H9 (cell line): ENCODE measurements at regions not wholly inside any gene's neighbourhood (a gene's known extent, or its start where the extent isn't known, plus 50 kb on each side); places are given as distances from the start of the nearest gene placed in this dataset.
A peak's percentile ranks its signal among the peaks of the same experiment; 100 is the strongest.

ENCODE experiments used
- DNase-seq: peaks from one replicate; pipeline ENCODE4 v3.0.0-alpha.2; 2017
- H2AFZ ChIP-seq: one replicate; pipeline ENCODE4 v1.6.1; 2013; ENCODE audit warnings: mild to moderate bottlenecking, low read length, control low read depth, moderate library complexity
- H2AK5ac ChIP-seq: 2 replicates; pipeline ENCODE4 v1.6.1; 2013; ENCODE audit warnings: low read length, control low read depth, mixed read lengths; ENCODE audit not compliant: insufficient read length
- H2BK120ac ChIP-seq: one replicate; pipeline ENCODE4 v1.6.1; 2013; ENCODE audit warnings: low read depth, mild to moderate bottlenecking, low read length, control low read depth, inconsistent platforms; ENCODE audit not compliant: poor library complexity, severe bottlenecking
- H2BK12ac ChIP-seq: 2 replicates; pipeline ENCODE4 v1.6.1; 2013; ENCODE audit warnings: low read length, control low read depth, mixed read lengths, low read depth; ENCODE audit not compliant: insufficient read length
- H2BK15ac ChIP-seq: 2 replicates; pipeline ENCODE4 v1.6.1; 2013; ENCODE audit warnings: low read depth, low read length, control low read depth
- H2BK20ac ChIP-seq: one replicate; pipeline ENCODE4 v1.6.1; 2013; ENCODE audit warnings: low read depth, mild to moderate bottlenecking, low read length, control low read depth, inconsistent platforms; ENCODE audit not compliant: poor library complexity, severe bottlenecking
- H2BK5ac ChIP-seq: 2 replicates; pipeline ENCODE4 v1.6.1; 2013; ENCODE audit warnings: low read length, control low read depth, mixed read lengths; ENCODE audit not compliant: insufficient read length
- H3K14ac ChIP-seq: 2 replicates; pipeline ENCODE4 v1.6.1; 2013; ENCODE audit warnings: low read length, control low read depth; ENCODE audit not compliant: insufficient read depth
- H3K18ac ChIP-seq: 2 replicates; pipeline ENCODE4 v1.6.1; 2013; ENCODE audit warnings: low read depth, mild to moderate bottlenecking, mixed read lengths, low read length, control low read depth; ENCODE audit not compliant: insufficient read length
- H3K23ac ChIP-seq: 2 replicates; pipeline ENCODE4 v1.6.1; 2013; ENCODE audit warnings: low read length, control low read depth, mixed read lengths, low read depth; ENCODE audit not compliant: insufficient read length
- H3K23me2 ChIP-seq: 2 replicates; pipeline ENCODE4 v1.6.1; 2013; ENCODE audit warnings: low read depth, mild to moderate bottlenecking, mixed read lengths, low read length, control low read depth; ENCODE audit not compliant: insufficient read length, poor library complexity, severe bottlenecking
- H3K27ac ChIP-seq: 2 replicates; pipeline ENCODE4 v1.5.1; 2013; ENCODE audit warnings: low read length, control low read depth, mixed read lengths, low read depth; ENCODE audit not compliant: insufficient read length
- H3K27me3 ChIP-seq: 2 replicates; pipeline ENCODE4 v1.6.1; 2013; ENCODE audit warnings: low read length, control low read depth, inconsistent platforms; ENCODE audit not compliant: insufficient read depth
- H3K4ac ChIP-seq: 2 replicates; pipeline ENCODE4 v1.6.1; 2013; ENCODE audit warnings: low read depth, mild to moderate bottlenecking, control low read depth, inconsistent platforms, low read length, moderate library complexity
- H3K4me1 ChIP-seq: 2 replicates; pipeline ENCODE4 v1.6.1; 2013; ENCODE audit warnings: low read length, control low read depth, inconsistent platforms; ENCODE audit not compliant: insufficient read depth
- H3K4me2 ChIP-seq: 2 replicates; pipeline ENCODE4 v1.6.1; 2013; ENCODE audit warnings: low read length, control low read depth, mixed read lengths; ENCODE audit not compliant: insufficient read length, insufficient read depth
- H3K56ac ChIP-seq: 2 replicates; pipeline ENCODE4 v1.6.1; 2013; ENCODE audit warnings: low read depth, mild to moderate bottlenecking, mixed read lengths, low read length, control low read depth; ENCODE audit not compliant: insufficient read length
- H3K79me1 ChIP-seq: 2 replicates; pipeline ENCODE4 v1.6.1; 2013; ENCODE audit warnings: low read depth, mild to moderate bottlenecking, moderate library complexity, low read length, control low read depth, inconsistent platforms; ENCODE audit not compliant: insufficient read depth, poor library complexity, severe bottlenecking
- H3K79me2 ChIP-seq: 2 replicates; pipeline ENCODE4 v1.6.1; 2013; ENCODE audit warnings: low read length, control low read depth, inconsistent platforms; ENCODE audit not compliant: insufficient read depth
- H3K9ac ChIP-seq: 2 replicates; pipeline ENCODE4 v1.6.1; 2013; ENCODE audit warnings: low read length, control low read depth, mixed read lengths; ENCODE audit not compliant: insufficient read length; ENCODE audit errors: extremely low read depth
- H3K9me3 ChIP-seq: one replicate; pipeline ENCODE4 v1.6.1; 2013; ENCODE audit warnings: low read depth, low read length, inconsistent platforms; ENCODE audit not compliant: control insufficient read depth
- H3T11ph ChIP-seq: one replicate; pipeline ENCODE4 v1.6.1; 2013; ENCODE audit warnings: mild to moderate bottlenecking, low read length, control low read depth, inconsistent platforms
- H4K20me1 ChIP-seq: one replicate; pipeline ENCODE4 v1.6.1; 2013; ENCODE audit not compliant: control insufficient read depth, insufficient read length, insufficient read depth
- H4K5ac ChIP-seq: 2 replicates; pipeline ENCODE4 v1.6.1; 2013; ENCODE audit warnings: low read depth, mild to moderate bottlenecking, mixed read lengths, low read length, control low read depth; ENCODE audit not compliant: insufficient read length
- H4K8ac ChIP-seq: replicated peaks from 2 replicates; pipeline ENCODE4 v1.6.1; 2013; ENCODE audit warnings: low read length, control low read depth, mixed read lengths, low read depth; ENCODE audit not compliant: insufficient read length
- H4K91ac ChIP-seq: 2 replicates; pipeline ENCODE4 v1.6.1; 2013; ENCODE audit warnings: low read depth, mild to moderate bottlenecking, moderate library complexity, mixed read lengths, low read length, control low read depth; ENCODE audit not compliant: insufficient read length
- H3K27ac Mint-ChIP-seq, 3 experiments: 2 replicates in 2 of 3; 3 replicates in 1 of 3; pipeline ENCODE4 v1.8.0; 2020 to 2021; ENCODE audit warnings: mixed read lengths in 3 of 3, mild to moderate bottlenecking in 1 of 3, moderate library complexity in 1 of 3
- H3K27me3 Mint-ChIP-seq: 2 replicates; pipeline ENCODE4 v1.8.0; 2021; ENCODE audit warnings: low read depth, mild to moderate bottlenecking, moderate library complexity, mixed read lengths
- H3K36me3 Mint-ChIP-seq, 3 experiments: 2 replicates in 2 of 3; 3 replicates in 1 of 3; pipeline ENCODE4 v1.8.0; 2020 to 2021; ENCODE audit warnings: low read depth in 3 of 3, mixed read lengths in 3 of 3; ENCODE audit not compliant: insufficient read depth in 1 of 3
- H3K4me1 Mint-ChIP-seq, 2 experiments: 2 replicates each; pipeline ENCODE4 v1.8.0; 2020; ENCODE audit warnings: mixed read lengths in 2 of 2
- H3K4me3 Mint-ChIP-seq, 2 experiments: 2 replicates in 1 of 2; 3 replicates in 1 of 2; pipeline ENCODE4 v1.8.0; 2020 to 2021; ENCODE audit warnings: mild to moderate bottlenecking in 2 of 2, mixed read lengths in 2 of 2, moderate library complexity in 1 of 2
- H3K9me3 Mint-ChIP-seq, 2 experiments: 2 replicates in 1 of 2; 3 replicates in 1 of 2; pipeline ENCODE4 v1.8.0; 2020; ENCODE audit warnings: mild to moderate bottlenecking in 2 of 2, mixed read lengths in 2 of 2, moderate library complexity in 1 of 2
- WGBS: extraction: QIAGEN DNeasy Blood & Tissue Kit; methylation state at CpG from one replicate; pipeline ENCODE4 v1.1.7; 2013; ENCODE audit warnings: missing lambda C conversion rate, low lambda C conversion rate, mixed read lengths; ENCODE audit not compliant: insufficient read length; ENCODE audit errors: extremely low coverage; 5-methylcytosine and 5-hydroxymethylcytosine counted together
- TF ChIP-seq, protein P1 (sequence below): fragments of 200-600 bp; sonication (generic); conservative IDR thresholded peaks from 3 replicates; pipeline ENCODE4 v1.8.0; 2021; ENCODE audit warnings: antibody characterized with exemption, mild to moderate bottlenecking

DNA sequence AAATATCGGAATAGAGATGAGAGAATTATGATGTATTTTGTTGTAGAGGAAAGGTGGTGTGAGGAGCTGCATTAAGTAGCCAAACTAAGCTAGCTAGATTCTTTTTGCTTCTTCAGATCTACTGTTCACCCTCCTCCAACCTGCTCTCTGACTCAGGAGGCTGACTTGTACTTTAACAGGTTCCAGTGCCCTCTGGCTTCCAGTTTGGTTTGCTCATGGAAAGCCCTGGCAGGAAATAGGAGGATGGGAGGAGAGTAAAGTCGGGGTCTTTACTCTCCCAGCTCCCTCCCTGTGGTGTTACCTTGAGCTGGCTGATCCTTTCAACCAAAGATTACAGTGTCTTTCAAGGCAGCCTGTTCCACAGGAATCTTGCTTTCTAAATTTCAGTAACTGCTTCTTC lies 277.0 kb upstream of the EDA2R start:
- peak; percentile 25 for DNase-seq
- no peak overlapping the region for H3K18ac ChIP-seq
- no peaks in the 10 kb centered on the region; a peak in 2 of 7 replicates for H3K36me3 Mint-ChIP-seq
- no peak overlapping the region for H2BK15ac ChIP-seq
- H3K9me3 Mint-ChIP-seq: peaks cover 55 to 74% of the 10 kb centered on the region in 2 experiments
- no peaks in the 10 kb centered on the region for H3K79me2 ChIP-seq
- H4K8ac ChIP-seq: no peak overlapping the region
- H3K27ac ChIP-seq: no peak overlapping the region
- no peak overlapping the region for H4K91ac ChIP-seq
- H3K79me1 ChIP-seq: no peaks in the 10 kb centered on the region
- H2BK12ac ChIP-seq: no peak overlapping the region
- H4K20me1 ChIP-seq: no peaks in the 10 kb centered on the region
- TF ChIP-seq, protein P1, sequence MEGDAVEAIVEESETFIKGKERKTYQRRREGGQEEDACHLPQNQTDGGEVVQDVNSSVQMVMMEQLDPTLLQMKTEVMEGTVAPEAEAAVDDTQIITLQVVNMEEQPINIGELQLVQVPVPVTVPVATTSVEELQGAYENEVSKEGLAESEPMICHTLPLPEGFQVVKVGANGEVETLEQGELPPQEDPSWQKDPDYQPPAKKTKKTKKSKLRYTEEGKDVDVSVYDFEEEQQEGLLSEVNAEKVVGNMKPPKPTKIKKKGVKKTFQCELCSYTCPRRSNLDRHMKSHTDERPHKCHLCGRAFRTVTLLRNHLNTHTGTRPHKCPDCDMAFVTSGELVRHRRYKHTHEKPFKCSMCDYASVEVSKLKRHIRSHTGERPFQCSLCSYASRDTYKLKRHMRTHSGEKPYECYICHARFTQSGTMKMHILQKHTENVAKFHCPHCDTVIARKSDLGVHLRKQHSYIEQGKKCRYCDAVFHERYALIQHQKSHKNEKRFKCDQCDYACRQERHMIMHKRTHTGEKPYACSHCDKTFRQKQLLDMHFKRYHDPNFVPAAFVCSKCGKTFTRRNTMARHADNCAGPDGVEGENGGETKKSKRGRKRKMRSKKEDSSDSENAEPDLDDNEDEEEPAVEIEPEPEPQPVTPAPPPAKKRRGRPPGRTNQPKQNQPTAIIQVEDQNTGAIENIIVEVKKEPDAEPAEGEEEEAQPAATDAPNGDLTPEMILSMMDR: no peak
- no peak overlapping the region for H2AFZ ChIP-seq
- WGBS: 100% methylated on average over 1 of the region's 2 CpGs
- H3K14ac ChIP-seq: no peak overlapping the region
- H3K4me2 ChIP-seq: no peak overlapping the region
- no peak overlapping the region for H2BK5ac ChIP-seq
- no peak overlapping the region for H3K27ac Mint-ChIP-seq
- no peak overlapping the region for H3K9ac ChIP-seq
- no peaks in the 10 kb centered on the region; the same call in 1 of the 2 replicates for H3K27me3 Mint-ChIP-seq
- no peak overlapping the region for H3K4ac ChIP-seq
- H2BK120ac ChIP-seq: no peak overlapping the region
- no peak overlapping the region for H3K4me3 Mint-ChIP-seq
- no peaks in the 10 kb centered on the region for H3K4me1 Mint-ChIP-seq
- H3K9me3 ChIP-seq: peaks cover 31% of the 10 kb centered on the region
- no peak overlapping the region for H4K5ac ChIP-seq
- H3K56ac ChIP-seq: no peak overlapping the region
- no peak overlapping the region for H3K23ac ChIP-seq
- H3K27me3 ChIP-seq: no peaks in the 10 kb centered on the region
- no peaks in the 10 kb centered on the region for H3K23me2 ChIP-seq
- no peak overlapping the region for H2BK20ac ChIP-seq
- no peaks in the 10 kb centered on the region for H3K4me1 ChIP-seq
- no peak overlapping the region for H3T11ph ChIP-seq
- H2AK5ac ChIP-seq: no peak overlapping the region
